GM12874 (cell line): ENCODE measurements at regions not wholly inside any gene's neighbourhood (a gene's known extent, or its start where the extent isn't known, plus 50 kb on each side); places are given as distances from the start of the nearest gene placed in this dataset.

Experiments
- CTCF ChIP-seq: IDR thresholded peaks from 2 replicates; pipeline ENCODE4 v1.5.1; 2011; ENCODE audit warnings: low read depth, mild to moderate bottlenecking, control low read depth, low read length, moderate library complexity; ENCODE audit not compliant: insufficient read depth

DNA sequence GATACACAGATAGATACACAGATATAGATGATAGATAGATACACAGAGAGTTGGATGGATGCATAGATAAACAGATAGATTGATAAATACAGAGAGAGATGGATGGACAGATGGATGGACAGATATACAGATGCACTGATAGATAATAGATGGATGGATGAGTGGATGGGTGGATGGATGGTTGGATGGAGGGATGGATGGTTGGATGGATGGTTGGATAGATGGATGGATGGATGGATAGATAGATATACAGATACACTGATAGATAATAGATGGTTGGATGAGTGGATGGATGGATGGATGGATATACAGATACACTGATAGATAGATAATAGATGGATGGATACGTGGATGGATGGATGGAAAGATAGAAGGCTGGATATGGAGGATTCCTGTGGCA lies 290.0 kb upstream of the SHH start:
- TF ChIP-seq CTCF = no peak

DNA sequence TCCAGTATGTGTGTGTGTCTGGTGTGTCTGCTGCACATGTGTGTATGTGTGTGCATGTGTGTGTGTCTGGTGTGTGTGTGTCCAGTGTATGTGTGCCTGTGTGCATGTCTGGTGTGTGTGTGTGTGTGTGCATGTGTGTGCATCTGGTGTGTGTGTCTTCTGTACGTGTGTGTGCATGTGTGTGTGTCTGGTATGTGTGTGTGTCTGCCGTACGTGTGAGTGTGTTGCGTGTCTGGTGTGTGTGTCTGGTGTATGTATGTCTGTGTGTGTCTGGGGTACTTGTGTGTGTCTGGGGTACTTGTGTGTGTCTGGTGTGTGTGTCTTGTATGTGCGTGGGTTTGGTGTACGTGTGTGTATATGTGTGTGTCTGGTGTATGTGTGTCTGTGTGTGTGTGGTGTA lies 289.1 kb upstream of the SHH start:
- no peak for TF ChIP-seq CTCF

GRCh38 chr7:156100086-156100485 lies 287.8 kb upstream of the SHH start:
- no peak for TF ChIP-seq CTCF

GRCh38 chr7:156099085-156099484 lies 286.8 kb upstream of the SHH start:
- TF ChIP-seq CTCF = no peak

- no peak for TF ChIP-seq CTCF
Measured at GRCh38 chr7:156096771-156097538, 284.7 kb upstream of the SHH start.

DNA sequence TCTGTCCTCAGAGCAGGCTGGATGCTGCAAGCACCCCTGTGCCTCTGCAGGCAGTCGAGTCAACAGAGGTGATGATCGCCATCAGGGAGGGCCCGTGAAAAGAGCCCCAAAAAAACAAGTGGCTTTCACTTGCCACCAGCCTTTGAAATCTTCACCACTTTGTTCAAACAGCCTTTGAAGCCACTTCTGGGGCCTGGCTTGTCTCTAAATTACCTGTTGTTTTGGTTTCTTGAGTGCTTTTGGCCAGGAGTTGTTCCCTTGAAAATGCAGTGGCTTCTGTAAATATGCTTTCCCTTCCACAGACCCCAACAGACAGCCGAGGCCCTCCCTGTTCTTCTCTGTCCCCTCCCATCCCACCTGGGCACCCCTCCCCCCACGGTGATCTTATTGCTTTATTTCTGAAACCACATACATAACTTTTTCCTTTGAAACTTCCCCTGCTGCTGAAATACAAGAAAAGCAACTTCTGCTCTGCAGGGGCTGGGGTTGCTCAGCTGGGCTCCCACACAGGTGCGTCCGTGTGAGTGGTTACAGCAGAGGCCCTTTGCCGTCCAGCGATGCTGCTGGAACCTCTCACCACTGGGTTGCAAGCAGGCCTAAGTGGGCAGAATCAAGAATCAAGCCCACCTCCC lies 283.8 kb upstream of the SHH start:
- no peak for TF ChIP-seq CTCF

DNA sequence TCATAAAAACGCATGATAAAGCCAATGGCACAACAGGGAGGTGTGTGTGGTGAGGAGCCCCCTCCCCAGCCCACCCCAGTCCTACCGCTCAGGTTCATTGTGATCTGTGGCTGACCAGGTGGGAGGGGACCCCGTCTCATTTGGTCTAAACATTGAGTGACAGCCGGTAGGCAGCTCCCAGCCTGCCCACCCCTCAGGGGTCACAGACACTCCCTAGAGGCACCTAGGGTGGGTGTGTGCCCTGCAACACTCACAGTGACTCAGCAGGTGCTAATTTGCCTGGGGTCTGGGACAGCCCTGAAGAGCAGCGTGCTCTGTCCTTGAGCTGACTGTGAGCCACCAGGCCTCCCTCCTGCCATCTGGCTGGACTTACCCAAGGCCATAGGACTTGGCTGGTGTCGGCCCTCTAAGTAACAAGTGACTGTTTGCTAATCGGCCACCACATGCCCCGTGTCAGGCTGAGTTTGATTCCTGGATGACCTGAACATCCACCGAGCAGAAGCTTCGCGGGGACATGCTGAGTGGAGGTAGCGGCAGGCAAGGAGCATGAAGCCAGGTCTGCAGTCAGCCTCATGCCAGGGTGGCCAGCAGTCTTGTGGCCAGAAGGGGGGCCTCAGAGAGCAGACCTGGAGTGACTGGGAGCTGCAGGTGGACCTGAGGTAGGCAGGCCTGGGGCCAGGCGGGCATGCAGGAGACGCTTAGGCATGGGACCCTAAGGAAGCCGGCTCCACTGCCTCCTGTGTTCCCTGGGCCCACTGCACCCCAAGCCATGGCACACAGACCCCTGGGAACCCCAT lies 282.3 kb upstream of the SHH start:
- no peak for TF ChIP-seq CTCF
